ENCODE measurements at regions not wholly inside any gene's neighbourhood (a gene's known extent, or its start where the extent isn't known, plus 50 kb on each side); places are given as distances from the start of the nearest gene placed in this dataset.

GRCh38 chr2:225226441-225226840 lies 173.1 kb upstream of the NYAP2 start:
- H3K4me3 ChIP-seq (ENCODE audit: low read length), result no peak overlapping the region
- DNase-seq (ENCODE audit: low read depth), result no peak
- no peak for TF ChIP-seq CTCF (conservative IDR thresholded peaks at IDR 0.05; ENCODE audit: low read length)

GRCh38 chr2:225223301-225223700 lies 176.2 kb upstream of the NYAP2 start:
- no peak for DNase-seq (ENCODE audit: low read depth)
- H3K4me3 ChIP-seq (ENCODE audit: low read length), result no peak overlapping the region
- TF ChIP-seq CTCF (conservative IDR thresholded peaks at IDR 0.05; ENCODE audit: low read length), result no peak

GRCh38 chr2:225207471-225207870 lies 165.2 kb upstream of the DOCK10 start:
- no peak for DNase-seq (ENCODE audit: low read depth)
- TF ChIP-seq CTCF (conservative IDR thresholded peaks at IDR 0.05; ENCODE audit: low read length), result no peak
- H3K4me3 ChIP-seq (ENCODE audit: low read length), result no peak overlapping the region

GRCh38 chr2:225207043-225207442 lies 164.8 kb upstream of the DOCK10 start:
- no peak for DNase-seq (ENCODE audit: low read depth)
- no peak overlapping the region for H3K4me3 ChIP-seq (ENCODE audit: low read length)
- TF ChIP-seq CTCF (conservative IDR thresholded peaks at IDR 0.05; ENCODE audit: low read length), result no peak

GRCh38 chr2:225196579-225196978 lies 154.3 kb upstream of the DOCK10 start:
- H3K4me3 ChIP-seq (ENCODE audit: low read length), result no peak overlapping the region
- TF ChIP-seq CTCF (conservative IDR thresholded peaks at IDR 0.05; ENCODE audit: low read length), result no peak
- no peak for DNase-seq (ENCODE audit: low read depth)

- no peak for DNase-seq (ENCODE audit: low read depth)
- no peak for TF ChIP-seq CTCF (conservative IDR thresholded peaks at IDR 0.05; ENCODE audit: low read length)
- H3K4me3 ChIP-seq (ENCODE audit: low read length), result no peak overlapping the region
These were observed 150.6 kb upstream of the DOCK10 start for GRCh38 chr2:225192869-225193268.

- TF ChIP-seq CTCF (conservative IDR thresholded peaks at IDR 0.05; ENCODE audit: low read length), result no peak
- no peak for DNase-seq (ENCODE audit: low read depth)
- no peak overlapping the region for H3K4me3 ChIP-seq (ENCODE audit: low read length)
These were observed 148.7 kb upstream of the DOCK10 start for GRCh38 chr2:225190987-225191386.
